ENCODE measurements at regions not wholly inside any gene's neighbourhood (a gene's known extent, or its start where the extent isn't known, plus 50 kb on each side); places are given as distances from the start of the nearest gene placed in this dataset.
A peak's percentile ranks its signal among the peaks of the same experiment; 100 is the strongest.
"Not testable (repeated sequence)": the region's sequence is repeated elsewhere in the genome, so short reads cannot be mapped to it uniquely, and the experiment has no call there.

- no peak overlapping the region for H3K4me3 ChIP-seq (ENCODE audit: low read length)
- DNase-seq (ENCODE audit: low read depth, low spot score): no peak
Observed at GRCh38 chr18:22558945-22559385, 141.2 kb upstream of the CTAGE1 start.

GRCh38 chr18:22559414-22560274, 141.9 kb upstream of the CTAGE1 start:
- DNase-seq (ENCODE audit: low read depth, low spot score): no peak
- H3K4me3 ChIP-seq (ENCODE audit: low read length): no peak overlapping the region

- H3K4me3 ChIP-seq (ENCODE audit: low read length): no peak overlapping the region
- no peak for DNase-seq (ENCODE audit: low read depth, low spot score)
Observed at GRCh38 chr18:22560275-22560610, 142.5 kb upstream of the CTAGE1 start.

GRCh38 chr18:22560797-22561196, 143.1 kb upstream of the CTAGE1 start:
- H3K4me3 ChIP-seq (ENCODE audit: low read length): no peak overlapping the region
- no peak for DNase-seq (ENCODE audit: low read depth, low spot score)

GRCh38 chr18:22563164-22563583, 145.5 kb upstream of the CTAGE1 start:
- H3K4me3 ChIP-seq (ENCODE audit: low read length): no peak overlapping the region
- DNase-seq (ENCODE audit: low read depth, low spot score): peak; percentile 51

- DNase-seq (ENCODE audit: low read depth, low spot score): no peak
- H3K4me3 ChIP-seq (ENCODE audit: low read length): no peak overlapping the region
Observed at GRCh38 chr18:22564036-22564435, 146.3 kb upstream of the CTAGE1 start.

- H3K4me3 ChIP-seq (ENCODE audit: low read length): no peak overlapping the region
- no peak for DNase-seq (ENCODE audit: low read depth, low spot score)
Observed at GRCh38 chr18:22566703-22567420, 149.1 kb upstream of the CTAGE1 start.

- H3K4me3 ChIP-seq (ENCODE audit: low read length): no peak overlapping the region
- peak; percentile 11 for DNase-seq (ENCODE audit: low read depth, low spot score)
Observed at GRCh38 chr18:22567794-22568193, 150.1 kb upstream of the CTAGE1 start.

- DNase-seq (ENCODE audit: low read depth, low spot score): no peak
- H3K4me3 ChIP-seq (ENCODE audit: low read length): no peak overlapping the region
Observed at GRCh38 chr18:22570492-22570891, 152.8 kb upstream of the CTAGE1 start.

- DNase-seq (ENCODE audit: low read depth, low spot score): no peak
- no peak overlapping the region for H3K4me3 ChIP-seq (ENCODE audit: low read length)
Observed at GRCh38 chr18:22572341-22572740, 154.6 kb upstream of the CTAGE1 start.

GRCh38 chr18:22579271-22579670, 161.6 kb upstream of the CTAGE1 start:
- no peak overlapping the region for H3K4me3 ChIP-seq (ENCODE audit: low read length)
- DNase-seq (ENCODE audit: low read depth, low spot score): no peak

GRCh38 chr18:22585333-22585732, 167.6 kb upstream of the CTAGE1 start:
- no peak overlapping the region for H3K4me3 ChIP-seq (ENCODE audit: low read length)
- DNase-seq (ENCODE audit: low read depth, low spot score): no peak

- no peak for DNase-seq (ENCODE audit: low read depth, low spot score)
- H3K4me3 ChIP-seq (ENCODE audit: low read length): no peak overlapping the region
Observed at GRCh38 chr18:22585821-22586220, 168.1 kb upstream of the CTAGE1 start.

GRCh38 chr18:22591222-22591621, 173.5 kb upstream of the CTAGE1 start:
- DNase-seq (ENCODE audit: low read depth, low spot score): no peak
- no peak overlapping the region for H3K4me3 ChIP-seq (ENCODE audit: low read length)

GRCh38 chr18:22594155-22594690, 176.5 kb upstream of the CTAGE1 start:
- DNase-seq (ENCODE audit: low read depth, low spot score): no peak
- H3K4me3 ChIP-seq (ENCODE audit: low read length): no peak overlapping the region

- no peak for DNase-seq (ENCODE audit: low read depth, low spot score)
- H3K4me3 ChIP-seq (ENCODE audit: low read length): no peak overlapping the region
Observed at GRCh38 chr18:22601481-22601880, 183.8 kb upstream of the CTAGE1 start.

GRCh38 chr18:22602456-22602855, 184.7 kb upstream of the CTAGE1 start:
- DNase-seq (ENCODE audit: low read depth, low spot score): not testable (repeated sequence)

GRCh38 chr18:22603902-22604301, 186.2 kb upstream of the CTAGE1 start:
- DNase-seq (ENCODE audit: low read depth, low spot score): no peak
- no peak overlapping the region for H3K4me3 ChIP-seq (ENCODE audit: low read length)

More at GRCh38 chr18:22602456-22602855, 184.7 kb upstream of the CTAGE1 start:
- H3K4me3 ChIP-seq (ENCODE audit: low read length): not testable (repeated sequence)

- no peak for DNase-seq (ENCODE audit: low read depth, low spot score)
- H3K4me3 ChIP-seq (ENCODE audit: low read length): no peak overlapping the region
Observed at GRCh38 chr18:22604390-22604985, 186.8 kb upstream of the CTAGE1 start.

GRCh38 chr18:22604986-22605421, 187.3 kb upstream of the CTAGE1 start:
- no peak overlapping the region for H3K4me3 ChIP-seq (ENCODE audit: low read length)
- DNase-seq (ENCODE audit: low read depth, low spot score): no peak
